HuH-7 (cell line): ENCODE measurements at regions not wholly inside any gene's neighbourhood (a gene's known extent, or its start where the extent isn't known, plus 50 kb on each side); places are given as distances from the start of the nearest gene placed in this dataset.
"Not testable (repeated sequence)": the region's sequence is repeated elsewhere in the genome, so short reads cannot be mapped to it uniquely, and the experiment has no call there.

Experiments used
- DNase-seq: peaks from one replicate; pipeline ENCODE4 v3.0.0; 2011; ENCODE audit warnings: low spot score

- DNase-seq = no peak
These were observed 58.4 kb upstream of the WAPL start for GRCh38 chr10:86579883-86580520.

GRCh38 chr10:86580521-86580891 is 58.9 kb upstream of the WAPL start:
- no peak for DNase-seq

GRCh38 chr10:86583983-86584382 is 62.4 kb upstream of the WAPL start:
- DNase-seq = peak; percentile 21

- peak; percentile 66 for DNase-seq
These were observed 63.7 kb upstream of the WAPL start for GRCh38 chr10:86585037-86585929.

- DNase-seq = no peak
These were observed 64.9 kb upstream of the WAPL start for GRCh38 chr10:86586516-86586915.

- DNase-seq = not testable (repeated sequence)
These were observed 65.6 kb upstream of the OPN4 start for GRCh38 chr10:86588781-86589180.

GRCh38 chr10:86591436-86591835 is 62.9 kb upstream of the OPN4 start:
- no peak for DNase-seq

GRCh38 chr10:86592413-86592812 is 61.9 kb upstream of the OPN4 start:
- DNase-seq = peak; percentile 43

GRCh38 chr10:86594535-86594934 is 59.8 kb upstream of the OPN4 start:
- DNase-seq = no peak

GRCh38 chr10:86595496-86595895 is 58.9 kb upstream of the OPN4 start:
- no peak for DNase-seq

GRCh38 chr10:86596266-86596665 is 58.1 kb upstream of the OPN4 start:
- DNase-seq = no peak

GRCh38 chr10:86597306-86597705 is 57.0 kb upstream of the OPN4 start:
- DNase-seq = no peak

- DNase-seq = no peak
These were observed 56.2 kb upstream of the OPN4 start for GRCh38 chr10:86598151-86598550.

- no peak for DNase-seq
These were observed 55.3 kb upstream of the OPN4 start for GRCh38 chr10:86599041-86599440.

GRCh38 chr10:86599729-86600128 is 54.6 kb upstream of the OPN4 start:
- no peak for DNase-seq

- no peak for DNase-seq
These were observed 54.1 kb upstream of the OPN4 start for GRCh38 chr10:86600296-86600695.

- DNase-seq = no peak
These were observed 52.3 kb upstream of the OPN4 start for GRCh38 chr10:86601956-86602602.

GRCh38 chr10:86603256-86603655 is 51.1 kb upstream of the OPN4 start:
- no peak for DNase-seq
